ENCODE measurements at regions not wholly inside any gene's neighbourhood (a gene's known extent, or its start where the extent isn't known, plus 50 kb on each side); places are given as distances from the start of the nearest gene placed in this dataset.
"Not testable (repeated sequence)": the region's sequence is repeated elsewhere in the genome, so short reads cannot be mapped to it uniquely, and the experiment has no call there.

- H3K4me3 ChIP-seq (ENCODE audit: low read depth, low read length): no peak overlapping the region
- TF ChIP-seq CTCF (IDR thresholded peaks at IDR 0.05; ENCODE audit: low read depth, low read length, missing control alignments): no peak
- H3K27me3 ChIP-seq (replicated peaks): no peaks in the 10 kb centered on the region
- in situ Hi-C loops (cut with HindIII; ENCODE audit: low pct_ligation_motif_present, low sequenced_read_pairs): no loop called here
- H3K36me3 ChIP-seq (replicated peaks): no peaks in the 10 kb centered on the region
- no peak for DNase-seq
- no peak overlapping the region for H3K27ac ChIP-seq
Measured at GRCh38 chr3:125681146-125681545, 85.8 kb upstream of the OSBPL11 start.

GRCh38 chr3:125681906-125682305 is 86.6 kb upstream of the OSBPL11 start:
- H3K27me3 ChIP-seq (replicated peaks); H3K27ac ChIP-seq; H3K4me3 ChIP-seq (ENCODE audit: low read depth, low read length); DNase-seq; in situ Hi-C loops (cut with HindIII; ENCODE audit: low pct_ligation_motif_present, low sequenced_read_pairs); H3K36me3 ChIP-seq (replicated peaks): not testable (repeated sequence)

GRCh38 chr3:125682610-125683009 is 87.3 kb upstream of the OSBPL11 start:
- in situ Hi-C loops (cut with HindIII; ENCODE audit: low pct_ligation_motif_present, low sequenced_read_pairs); H3K36me3 ChIP-seq (replicated peaks); H3K4me3 ChIP-seq (ENCODE audit: low read depth, low read length); DNase-seq; H3K27me3 ChIP-seq (replicated peaks); H3K27ac ChIP-seq: not testable (repeated sequence)

- DNase-seq: no peak
- H3K36me3 ChIP-seq (replicated peaks): no peaks in the 10 kb centered on the region
- TF ChIP-seq CTCF (IDR thresholded peaks at IDR 0.05; ENCODE audit: low read depth, low read length, missing control alignments): no peak
- no peaks in the 10 kb centered on the region for H3K27me3 ChIP-seq (replicated peaks)
- no peak overlapping the region for H3K27ac ChIP-seq
- in situ Hi-C loops (cut with HindIII; ENCODE audit: low pct_ligation_motif_present, low sequenced_read_pairs): no loop called here
- no peak overlapping the region for H3K4me3 ChIP-seq (ENCODE audit: low read depth, low read length)
Measured at GRCh38 chr3:125683067-125683829, 88.0 kb upstream of the OSBPL11 start.

GRCh38 chr3:125684199-125684598 is 88.9 kb upstream of the OSBPL11 start:
- H3K4me3 ChIP-seq (ENCODE audit: low read depth, low read length): no peak overlapping the region
- DNase-seq: no peak
- in situ Hi-C loops (cut with HindIII; ENCODE audit: low pct_ligation_motif_present, low sequenced_read_pairs): no loop called here
- H3K36me3 ChIP-seq (replicated peaks): no peaks in the 10 kb centered on the region
- no peaks in the 10 kb centered on the region for H3K27me3 ChIP-seq (replicated peaks)
- no peak overlapping the region for H3K27ac ChIP-seq
- peak; percentile 67 for TF ChIP-seq CTCF (IDR thresholded peaks at IDR 0.05; ENCODE audit: low read depth, low read length, missing control alignments)

- H3K27me3 ChIP-seq (replicated peaks); H3K36me3 ChIP-seq (replicated peaks); in situ Hi-C loops (cut with HindIII; ENCODE audit: low pct_ligation_motif_present, low sequenced_read_pairs); DNase-seq; H3K27ac ChIP-seq; H3K4me3 ChIP-seq (ENCODE audit: low read depth, low read length): not testable (repeated sequence)
Measured at GRCh38 chr3:125685741-125686140, 90.4 kb upstream of the OSBPL11 start.

- Histone ChIP-seq H3K27ac (no peak overlapping the region), H3K36me3 (replicated peaks) (no peaks in the 10 kb centered on the region), H3K4me3 (ENCODE audit: low read depth, low read length) (no peak overlapping the region), H3K27me3 (replicated peaks) (no peaks in the 10 kb centered on the region)
- in situ Hi-C loops (cut with HindIII; ENCODE audit: low pct_ligation_motif_present, low sequenced_read_pairs): no loop called here
- no peak for TF ChIP-seq CTCF (IDR thresholded peaks at IDR 0.05; ENCODE audit: low read depth, low read length, missing control alignments)
- DNase-seq: no peak
Measured at GRCh38 chr3:125692361-125692760, 97.1 kb upstream of the OSBPL11 start.

Data from brain microvascular endothelial cell (primary cell).